ENCODE measurements at regions not wholly inside any gene's neighbourhood (a gene's known extent, or its start where the extent isn't known, plus 50 kb on each side); places are given as distances from the start of the nearest gene placed in this dataset.

DNA sequence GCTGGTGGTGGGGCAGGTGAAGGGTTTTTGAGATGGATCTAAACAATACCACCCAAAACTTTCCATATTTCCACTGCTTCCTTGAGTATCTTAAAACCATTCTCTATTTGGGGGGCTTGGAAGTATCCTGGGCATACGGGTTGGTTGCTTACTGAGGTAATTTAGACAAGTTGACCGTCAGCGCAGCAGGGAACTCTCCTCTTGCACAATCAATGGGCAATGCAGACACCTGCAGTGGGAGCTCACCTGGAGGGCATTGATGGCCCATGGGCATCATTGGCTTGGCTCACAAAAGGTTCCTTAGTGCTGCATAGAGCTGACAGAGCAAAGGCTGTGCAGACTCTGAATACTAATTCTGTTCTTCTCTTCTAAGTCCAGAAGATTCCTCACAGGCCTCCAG is 101.5 kb downstream of the EPDR1 start:
- TF ChIP-seq, protein P1, sequence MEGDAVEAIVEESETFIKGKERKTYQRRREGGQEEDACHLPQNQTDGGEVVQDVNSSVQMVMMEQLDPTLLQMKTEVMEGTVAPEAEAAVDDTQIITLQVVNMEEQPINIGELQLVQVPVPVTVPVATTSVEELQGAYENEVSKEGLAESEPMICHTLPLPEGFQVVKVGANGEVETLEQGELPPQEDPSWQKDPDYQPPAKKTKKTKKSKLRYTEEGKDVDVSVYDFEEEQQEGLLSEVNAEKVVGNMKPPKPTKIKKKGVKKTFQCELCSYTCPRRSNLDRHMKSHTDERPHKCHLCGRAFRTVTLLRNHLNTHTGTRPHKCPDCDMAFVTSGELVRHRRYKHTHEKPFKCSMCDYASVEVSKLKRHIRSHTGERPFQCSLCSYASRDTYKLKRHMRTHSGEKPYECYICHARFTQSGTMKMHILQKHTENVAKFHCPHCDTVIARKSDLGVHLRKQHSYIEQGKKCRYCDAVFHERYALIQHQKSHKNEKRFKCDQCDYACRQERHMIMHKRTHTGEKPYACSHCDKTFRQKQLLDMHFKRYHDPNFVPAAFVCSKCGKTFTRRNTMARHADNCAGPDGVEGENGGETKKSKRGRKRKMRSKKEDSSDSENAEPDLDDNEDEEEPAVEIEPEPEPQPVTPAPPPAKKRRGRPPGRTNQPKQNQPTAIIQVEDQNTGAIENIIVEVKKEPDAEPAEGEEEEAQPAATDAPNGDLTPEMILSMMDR (IDR thresholded peaks at IDR 0.05 in 4 of 5, conservative IDR thresholded peaks at IDR 0.05 in 1 of 5): no peak
- TF ChIP-seq POLR2A (IDR thresholded peaks at IDR 0.05): no peak
